SU-DHL-6 (cell line): ENCODE measurements at regions not wholly inside any gene's neighbourhood (a gene's known extent, or its start where the extent isn't known, plus 50 kb on each side); places are given as distances from the start of the nearest gene placed in this dataset.

Experiments
- CTCF ChIP-seq: fragments of 200-600 bp; sonication (generic); IDR thresholded peaks from one replicate; pipeline ENCODE4 v1.5.1; 2017; ENCODE audit warnings: antibody characterized with exemption, mild to moderate bottlenecking, low read length, moderate library complexity; ENCODE audit not compliant: insufficient read depth, poor library complexity, severe bottlenecking
- EZH2phosphoT487 ChIP-seq: fragments of 200-600 bp; sonication (generic), shearing (Covaris generic); conservative IDR thresholded peaks from 2 replicates; pipeline ENCODE4 v1.6.1; 2018; ENCODE audit warnings: mild to moderate bottlenecking, antibody characterized with exemption, low read length, moderate library complexity, mixed read lengths

DNA sequence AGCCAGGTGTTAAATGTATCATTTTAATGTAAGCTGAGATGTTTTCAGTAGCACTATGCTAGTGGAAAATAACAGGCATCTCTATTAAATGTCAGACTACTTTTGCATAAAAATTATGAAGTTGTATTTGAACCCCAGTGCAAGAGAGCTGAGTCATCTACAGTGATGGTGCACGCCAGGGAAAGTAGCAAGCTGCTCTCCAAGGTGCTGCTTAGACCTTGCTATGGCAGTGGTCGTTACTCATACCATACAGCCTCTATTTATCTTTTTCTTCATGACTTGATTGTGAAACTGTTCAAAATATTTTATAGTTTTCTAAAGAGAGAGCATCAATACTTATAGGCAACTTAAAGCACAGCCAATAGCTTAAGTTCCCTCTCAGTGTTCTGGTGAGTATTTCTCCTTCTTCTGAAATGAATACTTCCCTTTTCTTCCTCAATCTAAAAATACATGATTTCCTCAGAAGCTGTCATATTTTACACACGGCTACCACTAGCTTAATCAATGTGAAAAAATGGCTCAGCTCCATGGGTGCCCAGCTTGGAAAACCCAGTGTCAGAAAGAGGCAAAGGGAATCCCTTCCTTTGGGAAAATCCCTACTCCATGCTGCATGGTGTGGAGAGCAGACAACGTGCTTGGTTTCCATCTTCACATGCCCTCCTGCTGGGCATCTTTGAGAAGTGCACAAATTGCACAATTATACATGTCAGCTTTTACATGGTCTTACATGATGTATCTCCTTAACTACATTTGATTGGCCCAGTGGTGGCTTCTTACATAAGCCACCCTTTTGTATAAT, 105.6 kb downstream of the ELOVL4 start:
- TF ChIP-seq CTCF (no peak), EZH2phosphoT487 (no peak)
